HEK293T (cell line): ENCODE measurements at regions not wholly inside any gene's neighbourhood (a gene's known extent, or its start where the extent isn't known, plus 50 kb on each side); places are given as distances from the start of the nearest gene placed in this dataset.

Experiments
- CTCF ChIA-PET: fragments of 350-600 bp; formaldehyde crosslinking; extraction: SDS; loops from one replicate; lab custom pipeline; 2021; ENCODE audit warnings: antibody characterized with exemption, inconsistent platforms; lab: Yijun Ruan, JAX
- POLR2A ChIA-PET: fragments of 350-600 bp; formaldehyde crosslinking; extraction: SDS; loops from one replicate; lab custom pipeline; 2020; ENCODE audit warnings: antibody characterized with exemption, inconsistent platforms; lab: Yijun Ruan, JAX
- DNase-seq: peaks from one replicate; pipeline ENCODE4 v3.0.0; 2012; ENCODE audit warnings: mixed read lengths; ENCODE audit errors: extremely low spot score
- ARNT ChIP-seq: fragments of 450-650 bp; IDR thresholded peaks from 2 replicates; pipeline ENCODE4 v1.6.1; 2017; ENCODE audit warnings: mild to moderate bottlenecking
- BHLHE40 ChIP-seq: fragments of 450-650 bp; IDR thresholded peaks from 2 replicates; pipeline ENCODE4 v1.6.1; 2016; ENCODE audit warnings: mild to moderate bottlenecking, moderate library complexity, borderline replicate concordance
- CTBP1 ChIP-seq: fragments of 450-650 bp; IDR thresholded peaks from 2 replicates; pipeline ENCODE4 v1.6.1; 2016; ENCODE audit warnings: borderline replicate concordance
- ELF4 ChIP-seq: fragments of 450-650 bp; IDR thresholded peaks from 2 replicates; pipeline ENCODE4 v1.6.1; 2017; ENCODE audit warnings: antibody characterized with exemption
- FOXA1 ChIP-seq: fragments of 450-650 bp; IDR thresholded peaks from 2 replicates; pipeline ENCODE4 v1.6.1; 2016; ENCODE audit warnings: mild to moderate bottlenecking
- FOXK2 ChIP-seq: fragments of 450-650 bp; IDR thresholded peaks from 2 replicates; pipeline ENCODE4 v1.6.1; 2016; ENCODE audit warnings: mild to moderate bottlenecking
- FOXM1 ChIP-seq: fragments of 450-650 bp; IDR thresholded peaks from 2 replicates; pipeline ENCODE4 v1.6.1; 2017; ENCODE audit warnings: mild to moderate bottlenecking, borderline replicate concordance
- HDGF ChIP-seq: fragments of 450-650 bp; IDR thresholded peaks from 2 replicates; pipeline ENCODE4 v1.6.1; 2017; ENCODE audit warnings: antibody characterized with exemption, borderline replicate concordance
- L3MBTL2 ChIP-seq: fragments of 450-650 bp; conservative IDR thresholded peaks from 2 replicates; pipeline ENCODE4 v1.6.1; 2016; ENCODE audit warnings: mild to moderate bottlenecking
- LEF1 ChIP-seq: fragments of 450-650 bp; IDR thresholded peaks from 2 replicates; pipeline ENCODE4 v1.6.1; 2017; ENCODE audit warnings: mild to moderate bottlenecking, borderline replicate concordance
- NFRKB ChIP-seq: fragments of 450-650 bp; IDR thresholded peaks from 2 replicates; pipeline ENCODE4 v1.6.1; 2016; ENCODE audit warnings: mild to moderate bottlenecking, moderate library complexity
- PKNOX1 ChIP-seq: fragments of 450-650 bp; IDR thresholded peaks from 2 replicates; pipeline ENCODE4 v1.6.1; 2016
- SP1 ChIP-seq: fragments of 450-650 bp; IDR thresholded peaks from 2 replicates; pipeline ENCODE4 v1.6.1; 2017
- SUZ12 ChIP-seq: fragments of 450-650 bp; IDR thresholded peaks from 2 replicates; pipeline ENCODE4 v1.6.1; 2016; ENCODE audit warnings: mild to moderate bottlenecking
- TARDBP ChIP-seq: fragments of 450-650 bp; IDR thresholded peaks from 2 replicates; pipeline ENCODE4 v1.6.1; 2016
- ZNF384 ChIP-seq: fragments of 450-650 bp; IDR thresholded peaks from 2 replicates; pipeline ENCODE4 v1.6.1; 2016

GRCh38 chrX:126238220-126238619 is 72.1 kb upstream of the DCAF12L2 start:
- ChIA-PET POLR2A (no interaction called here), CTCF (no interaction called here)
- TF ChIP-seq NFRKB (no peak), FOXK2 (no peak), SP1 (no peak), BHLHE40 (no peak), LEF1 (no peak), FOXA1 (no peak), HDGF (no peak), ARNT (no peak), ZNF384 (no peak), SUZ12 (no peak), ELF4 (no peak), PKNOX1 (no peak), CTBP1 (no peak), L3MBTL2 (no peak), FOXM1 (no peak), TARDBP (no peak)
- DNase-seq = no peak

- CTCF ChIA-PET = no interaction called here
- no peak for DNase-seq
- TF ChIP-seq ARNT (no peak), L3MBTL2 (no peak), ELF4 (no peak), LEF1 (no peak), SP1 (no peak), TARDBP (no peak), FOXK2 (no peak), FOXM1 (no peak), SUZ12 (no peak), NFRKB (no peak), ZNF384 (no peak), FOXA1 (no peak), CTBP1 (no peak), BHLHE40 (no peak), HDGF (no peak)
- POLR2A ChIA-PET = no interaction called here
Measured at GRCh38 chrX:126237524-126237923, 71.4 kb upstream of the DCAF12L2 start.
